ENCODE measurements at regions not wholly inside any gene's neighbourhood (a gene's known extent, or its start where the extent isn't known, plus 50 kb on each side); places are given as distances from the start of the nearest gene placed in this dataset.

DNA sequence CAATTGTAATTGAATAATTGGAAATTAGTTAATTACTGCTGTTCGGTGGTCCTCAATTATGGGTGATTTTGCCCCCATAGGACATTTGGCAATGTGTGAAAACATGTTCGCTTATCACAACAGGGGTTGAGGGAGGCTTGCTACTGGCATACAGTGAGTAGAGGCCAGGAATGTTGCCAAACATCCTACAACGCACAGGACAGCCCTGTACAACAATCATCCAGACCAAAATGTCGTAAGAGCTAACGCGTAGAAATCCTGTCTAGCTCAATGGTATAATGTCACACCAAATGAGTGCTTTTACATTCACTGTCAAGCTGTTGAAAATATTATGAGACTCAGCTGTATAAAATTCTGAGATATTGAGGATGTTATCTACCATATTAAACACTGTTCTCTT lies 464.4 kb upstream of the TUSC1 start:
- H3K27me3 ChIP-seq (ENCODE audit: insufficient read depth, poor library complexity, severe bottlenecking) = no peaks in the 10 kb centered on the region
- DNase-seq (ENCODE audit: low spot score) = no peak
- H3K27ac ChIP-seq (ENCODE audit: poor library complexity, severe bottlenecking) = no peak overlapping the region
- ATAC-seq (ENCODE audit: low read depth) = no peak
- TF ChIP-seq, protein P1, sequence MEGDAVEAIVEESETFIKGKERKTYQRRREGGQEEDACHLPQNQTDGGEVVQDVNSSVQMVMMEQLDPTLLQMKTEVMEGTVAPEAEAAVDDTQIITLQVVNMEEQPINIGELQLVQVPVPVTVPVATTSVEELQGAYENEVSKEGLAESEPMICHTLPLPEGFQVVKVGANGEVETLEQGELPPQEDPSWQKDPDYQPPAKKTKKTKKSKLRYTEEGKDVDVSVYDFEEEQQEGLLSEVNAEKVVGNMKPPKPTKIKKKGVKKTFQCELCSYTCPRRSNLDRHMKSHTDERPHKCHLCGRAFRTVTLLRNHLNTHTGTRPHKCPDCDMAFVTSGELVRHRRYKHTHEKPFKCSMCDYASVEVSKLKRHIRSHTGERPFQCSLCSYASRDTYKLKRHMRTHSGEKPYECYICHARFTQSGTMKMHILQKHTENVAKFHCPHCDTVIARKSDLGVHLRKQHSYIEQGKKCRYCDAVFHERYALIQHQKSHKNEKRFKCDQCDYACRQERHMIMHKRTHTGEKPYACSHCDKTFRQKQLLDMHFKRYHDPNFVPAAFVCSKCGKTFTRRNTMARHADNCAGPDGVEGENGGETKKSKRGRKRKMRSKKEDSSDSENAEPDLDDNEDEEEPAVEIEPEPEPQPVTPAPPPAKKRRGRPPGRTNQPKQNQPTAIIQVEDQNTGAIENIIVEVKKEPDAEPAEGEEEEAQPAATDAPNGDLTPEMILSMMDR (IDR thresholded peaks at IDR 0.05; ENCODE audit: poor library complexity, severe bottlenecking) = no peak
- no peak overlapping the region for H3K4me3 ChIP-seq (ENCODE audit: severe bottlenecking)
- no peaks in the 10 kb centered on the region for H3K9me3 ChIP-seq (ENCODE audit: severe bottlenecking)
- H3K36me3 ChIP-seq (ENCODE audit: low read depth) = no peaks in the 10 kb centered on the region
- H3K4me1 ChIP-seq (ENCODE audit: insufficient read depth, poor library complexity, severe bottlenecking) = no peaks in the 10 kb centered on the region

DNA sequence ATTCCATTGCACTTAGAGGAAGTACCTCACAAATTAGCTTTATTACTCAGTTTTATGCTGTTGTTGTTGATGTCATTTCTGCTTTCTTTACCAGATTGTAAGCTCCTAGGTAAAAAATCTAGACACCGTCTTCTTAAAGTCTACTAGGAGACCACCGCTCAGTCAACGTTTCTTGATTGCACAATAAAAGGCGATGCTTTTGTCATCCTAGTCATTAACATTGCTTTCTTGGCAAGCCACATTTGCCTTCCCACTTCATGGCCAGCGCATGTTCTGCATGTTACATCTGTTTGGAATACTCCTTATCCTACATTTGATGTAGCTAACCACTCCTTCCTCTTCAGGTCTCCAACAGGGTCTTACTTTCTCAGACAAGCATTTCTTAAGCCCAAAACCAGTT lies 464.0 kb upstream of the TUSC1 start:
- ATAC-seq (ENCODE audit: low read depth) (no peak), DNase-seq (ENCODE audit: low spot score) (no peak)
- TF ChIP-seq, protein P1 (IDR thresholded peaks at IDR 0.05; ENCODE audit: poor library complexity, severe bottlenecking) = no peak
- no peaks in the 10 kb centered on the region for H3K9me3 ChIP-seq (ENCODE audit: severe bottlenecking)
- H3K27me3 ChIP-seq (ENCODE audit: insufficient read depth, poor library complexity, severe bottlenecking) = no peaks in the 10 kb centered on the region
- no peak overlapping the region for H3K27ac ChIP-seq (ENCODE audit: poor library complexity, severe bottlenecking)
- no peaks in the 10 kb centered on the region for H3K36me3 ChIP-seq (ENCODE audit: low read depth)
- H3K4me1 ChIP-seq (ENCODE audit: insufficient read depth, poor library complexity, severe bottlenecking) = no peaks in the 10 kb centered on the region
- H3K4me3 ChIP-seq (ENCODE audit: severe bottlenecking) = no peak overlapping the region

DNA sequence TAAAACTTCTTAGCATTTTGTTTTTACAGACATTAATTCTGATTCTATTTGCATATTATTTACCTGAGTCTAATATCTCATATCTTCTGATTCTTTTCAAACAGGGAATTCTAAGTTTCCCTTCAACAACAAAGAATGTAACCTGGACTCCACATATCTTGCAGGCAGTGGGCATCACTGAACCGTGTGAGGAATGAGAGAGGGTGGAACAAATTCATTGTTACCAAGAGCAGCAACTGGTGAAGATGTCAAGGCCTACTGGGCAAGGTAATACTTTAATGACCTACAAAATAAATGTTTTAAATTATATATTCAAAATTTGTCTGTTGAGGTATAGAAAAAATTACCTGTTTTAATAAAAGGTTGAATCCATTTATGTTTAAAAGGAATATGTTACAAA lies 455.3 kb upstream of the TUSC1 start:
- TF ChIP-seq, protein P1 (IDR thresholded peaks at IDR 0.05; ENCODE audit: poor library complexity, severe bottlenecking) = no peak

DNA sequence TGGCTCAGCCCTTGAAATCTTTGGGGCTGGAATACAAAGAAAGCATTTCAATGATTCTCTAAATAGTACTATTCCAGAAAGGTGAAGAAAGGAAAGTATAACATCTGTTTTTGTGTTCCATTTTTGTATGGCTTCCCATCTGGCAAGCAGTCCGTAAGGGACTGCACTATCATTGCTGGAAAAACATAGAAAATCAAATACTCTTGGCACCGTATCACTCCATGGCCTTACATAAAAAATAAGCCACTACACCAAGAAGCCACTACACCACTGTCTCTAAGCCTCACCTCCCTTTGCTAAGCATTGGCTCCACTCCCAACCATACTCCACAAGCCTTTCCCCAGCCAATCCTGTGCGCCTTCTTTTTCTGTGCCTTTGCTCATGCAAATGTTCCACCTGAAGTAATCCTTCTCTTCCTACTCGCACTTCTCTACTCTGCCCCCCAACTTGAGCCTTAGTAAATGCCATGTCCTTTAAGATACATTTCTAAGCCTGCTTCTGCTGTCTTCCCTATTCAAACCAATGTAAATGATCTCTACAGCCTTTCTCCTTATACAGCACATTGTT lies 454.6 kb upstream of the TUSC1 start:
- no peak for DNase-seq (ENCODE audit: low spot score)
- no peaks in the 10 kb centered on the region for H3K27me3 ChIP-seq (ENCODE audit: insufficient read depth, poor library complexity, severe bottlenecking)

More for the DNA sequence above, 455.3 kb upstream of the TUSC1 start:
- H3K27ac ChIP-seq (ENCODE audit: poor library complexity, severe bottlenecking) = no peak overlapping the region
- H3K36me3 ChIP-seq (ENCODE audit: low read depth) = no peaks in the 10 kb centered on the region
- no peaks in the 10 kb centered on the region for H3K9me3 ChIP-seq (ENCODE audit: severe bottlenecking)
- H3K27me3 ChIP-seq (ENCODE audit: insufficient read depth, poor library complexity, severe bottlenecking) = no peaks in the 10 kb centered on the region
- no peak for ATAC-seq (ENCODE audit: low read depth)
- DNase-seq (ENCODE audit: low spot score) = no peak
- H3K4me3 ChIP-seq (ENCODE audit: severe bottlenecking) = no peak overlapping the region
- H3K4me1 ChIP-seq (ENCODE audit: insufficient read depth, poor library complexity, severe bottlenecking) = no peaks in the 10 kb centered on the region

DNA sequence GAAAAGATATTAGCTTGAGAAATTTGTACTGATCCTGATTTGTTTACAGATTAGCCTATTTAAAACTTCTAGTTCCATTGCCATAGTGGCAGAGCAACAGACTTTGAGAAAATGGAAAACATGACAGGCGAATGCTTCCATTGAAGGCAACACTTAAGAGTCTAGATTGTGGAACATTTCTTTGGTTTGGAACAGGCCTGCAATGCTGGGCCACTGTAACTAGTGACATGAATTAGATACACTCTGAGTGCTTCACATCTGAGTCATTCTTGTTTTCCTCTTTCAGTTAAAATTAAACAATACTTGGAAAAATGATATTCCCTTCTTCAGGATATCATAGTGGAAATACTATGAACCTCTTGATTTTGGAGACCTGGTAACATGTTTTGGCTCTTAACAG lies 453.6 kb upstream of the TUSC1 start:
- H3K27ac ChIP-seq (ENCODE audit: poor library complexity, severe bottlenecking) = no peak overlapping the region
- H3K9me3 ChIP-seq (ENCODE audit: severe bottlenecking) = no peaks in the 10 kb centered on the region
- H3K36me3 ChIP-seq (ENCODE audit: low read depth) = no peaks in the 10 kb centered on the region
- DNase-seq (ENCODE audit: low spot score) (no peak), ATAC-seq (ENCODE audit: low read depth) (no peak)
- TF ChIP-seq, protein P1 (IDR thresholded peaks at IDR 0.05; ENCODE audit: poor library complexity, severe bottlenecking) = no peak
- H3K27me3 ChIP-seq (ENCODE audit: insufficient read depth, poor library complexity, severe bottlenecking) = no peaks in the 10 kb centered on the region
- no peaks in the 10 kb centered on the region for H3K4me1 ChIP-seq (ENCODE audit: insufficient read depth, poor library complexity, severe bottlenecking)
- H3K4me3 ChIP-seq (ENCODE audit: severe bottlenecking) = no peak overlapping the region

More for the DNA sequence above, 454.6 kb upstream of the TUSC1 start:
- Histone ChIP-seq H3K4me1 (ENCODE audit: insufficient read depth, poor library complexity, severe bottlenecking) (no peaks in the 10 kb centered on the region), H3K9me3 (ENCODE audit: severe bottlenecking) (no peaks in the 10 kb centered on the region), H3K36me3 (ENCODE audit: low read depth) (no peaks in the 10 kb centered on the region), H3K4me3 (ENCODE audit: severe bottlenecking) (no peak overlapping the region), H3K27ac (ENCODE audit: poor library complexity, severe bottlenecking) (no peak overlapping the region)
- TF ChIP-seq, protein P1 (IDR thresholded peaks at IDR 0.05; ENCODE audit: poor library complexity, severe bottlenecking) = no peak
- ATAC-seq (ENCODE audit: low read depth) = no peak

Data from RWPE2 (cell line).